ENCODE measurements at regions not wholly inside any gene's neighbourhood (a gene's known extent, or its start where the extent isn't known, plus 50 kb on each side); places are given as distances from the start of the nearest gene placed in this dataset.

GRCh38 chr18:39276764-39277163 is 1711.2 kb upstream of the CELF4 start:
- FAIRE-seq (no peak), DNase-seq (ENCODE audit: low read depth, low spot score) (no peak)
- Histone ChIP-seq H3K27me3 (ENCODE audit: control insufficient read depth in 2 of 2, insufficient read depth in 2 of 2, low read length in 2 of 2) (no peaks in the 10 kb centered on the region), H3K9me1 (replicated peaks; ENCODE audit: control insufficient read depth, extremely low read depth, insufficient read depth, low read length) (no peaks in the 10 kb centered on the region), H4K20me1 (replicated peaks; ENCODE audit: control insufficient read depth, extremely low read depth, insufficient read depth, low read length) (no peaks in the 10 kb centered on the region), H3K4me3 (replicated peaks in 1 of 3; ENCODE audit: insufficient read depth in 1 of 3, low read depth in 1 of 3, low read length in 3 of 3) (no peak overlapping the region), H3K9ac (replicated peaks; ENCODE audit: extremely low read depth, insufficient read depth, low read length) (no peak overlapping the region), H3K4me1 (ENCODE audit: control insufficient read depth, extremely low read depth, insufficient read depth, low read length) (no peaks in the 10 kb centered on the region), H3K9me3 (replicated peaks; ENCODE audit: control insufficient read depth, insufficient read depth, low read length) (no peaks in the 10 kb centered on the region), H3K4me2 (ENCODE audit: insufficient read depth, low read length) (no peak overlapping the region), H3K36me3 (ENCODE audit: control insufficient read depth in 2 of 2, extremely low read depth in 1 of 2, insufficient read depth in 2 of 2, low read length in 2 of 2) (no peaks in the 10 kb centered on the region), H3K27ac (ENCODE audit: insufficient read depth, low read depth, low read length) (no peak overlapping the region), H2AFZ (ENCODE audit: low read depth, low read length) (no peak overlapping the region), H3K79me2 (ENCODE audit: control insufficient read depth, insufficient read depth, low read length) (no peaks in the 10 kb centered on the region)
- ChIA-PET CTCF (no interaction called here), POLR2A (no interaction called here)
- intact Hi-C loops (cut with micrococcal nuclease) (no loop called here), dilution Hi-C loops (cut with MboI; ENCODE audit: extremely low pct_ligation_motif_present, low sequenced_read_pairs) (no loop called here)
- BruUV-seq (replicated peaks) = no TSS peak
- no peak for TF ChIP-seq POLR2A (IDR thresholded peaks at IDR 0.05; ENCODE audit: low read depth, low read length)
- TF ChIP-seq JUN (IDR thresholded peaks at IDR 0.05; ENCODE audit: borderline replicate concordance, insufficient read depth, insufficient read length, low read depth) = no peak
- TF ChIP-seq POLR2AphosphoS5 (IDR thresholded peaks at IDR 0.05; ENCODE audit: insufficient read depth, low read depth, low read length) = no peak
- TF ChIP-seq EZH2 (IDR thresholded peaks at IDR 0.05; ENCODE audit: borderline replicate concordance, low read depth, low read length, severe bottlenecking) = no peak
- no peak for TF ChIP-seq MYC (IDR thresholded peaks at IDR 0.05; ENCODE audit: low read depth, low read length)

DNA sequence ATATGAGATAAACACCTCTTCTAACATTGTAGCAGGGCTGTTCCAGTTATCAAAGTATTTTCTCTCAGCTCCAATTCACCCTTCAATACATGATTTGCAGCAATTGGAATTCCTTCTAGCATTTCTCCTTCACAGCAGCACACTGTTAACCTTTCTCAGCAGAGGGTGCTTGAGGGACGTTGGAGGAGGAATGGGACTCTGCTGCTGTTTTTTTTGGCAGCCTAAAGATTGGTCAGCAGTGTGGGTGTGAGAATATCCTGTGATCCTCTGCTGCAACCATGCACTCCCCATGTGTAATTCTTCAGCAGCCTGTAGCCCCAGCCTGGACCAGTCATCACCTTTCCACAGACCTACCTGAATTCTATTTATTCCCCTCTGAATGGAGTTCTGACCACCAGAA is 1708.9 kb upstream of the CELF4 start:
- no TSS peak for BruUV-seq (replicated peaks)

More for the DNA sequence above, 1708.9 kb upstream of the CELF4 start:
- Histone ChIP-seq H3K27ac (ENCODE audit: insufficient read depth, low read depth, low read length) (no peak overlapping the region), H3K79me2 (ENCODE audit: control insufficient read depth, insufficient read depth, low read length) (no peaks in the 10 kb centered on the region), H3K36me3 (ENCODE audit: control insufficient read depth in 2 of 2, extremely low read depth in 1 of 2, insufficient read depth in 2 of 2, low read length in 2 of 2) (no peaks in the 10 kb centered on the region), H3K9me1 (replicated peaks; ENCODE audit: control insufficient read depth, extremely low read depth, insufficient read depth, low read length) (no peaks in the 10 kb centered on the region), H2AFZ (ENCODE audit: low read depth, low read length) (no peak overlapping the region), H3K9ac (replicated peaks; ENCODE audit: extremely low read depth, insufficient read depth, low read length) (no peak overlapping the region), H3K4me1 (ENCODE audit: control insufficient read depth, extremely low read depth, insufficient read depth, low read length) (no peaks in the 10 kb centered on the region), H3K9me3 (replicated peaks; ENCODE audit: control insufficient read depth, insufficient read depth, low read length) (no peaks in the 10 kb centered on the region), H3K4me2 (ENCODE audit: insufficient read depth, low read length) (no peak overlapping the region), H4K20me1 (replicated peaks; ENCODE audit: control insufficient read depth, extremely low read depth, insufficient read depth, low read length) (no peaks in the 10 kb centered on the region), H3K4me3 (replicated peaks in 1 of 3; ENCODE audit: insufficient read depth in 1 of 3, low read depth in 1 of 3, low read length in 3 of 3) (no peak overlapping the region), H3K27me3 (ENCODE audit: control insufficient read depth in 2 of 2, insufficient read depth in 2 of 2, low read length in 2 of 2) (no peaks in the 10 kb centered on the region)
- intact Hi-C loops (cut with micrococcal nuclease) = no loop called here
- dilution Hi-C loops (cut with MboI; ENCODE audit: extremely low pct_ligation_motif_present, low sequenced_read_pairs) = no loop called here
- POLR2A ChIA-PET = no interaction called here
- CTCF ChIA-PET = no interaction called here
- no peak for TF ChIP-seq EZH2 (IDR thresholded peaks at IDR 0.05; ENCODE audit: borderline replicate concordance, low read depth, low read length, severe bottlenecking)
- TF ChIP-seq, protein P1, sequence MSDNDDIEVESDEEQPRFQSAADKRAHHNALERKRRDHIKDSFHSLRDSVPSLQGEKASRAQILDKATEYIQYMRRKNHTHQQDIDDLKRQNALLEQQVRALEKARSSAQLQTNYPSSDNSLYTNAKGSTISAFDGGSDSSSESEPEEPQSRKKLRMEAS (IDR thresholded peaks at IDR 0.05; ENCODE audit: insufficient read depth, insufficient read length) = no peak
- TF ChIP-seq FOS (IDR thresholded peaks at IDR 0.05; ENCODE audit: borderline replicate concordance, insufficient read depth, low read length) = no peak
- TF ChIP-seq POLR2AphosphoS5 (IDR thresholded peaks at IDR 0.05; ENCODE audit: insufficient read depth, low read depth, low read length) = no peak
- TF ChIP-seq, protein P2, sequence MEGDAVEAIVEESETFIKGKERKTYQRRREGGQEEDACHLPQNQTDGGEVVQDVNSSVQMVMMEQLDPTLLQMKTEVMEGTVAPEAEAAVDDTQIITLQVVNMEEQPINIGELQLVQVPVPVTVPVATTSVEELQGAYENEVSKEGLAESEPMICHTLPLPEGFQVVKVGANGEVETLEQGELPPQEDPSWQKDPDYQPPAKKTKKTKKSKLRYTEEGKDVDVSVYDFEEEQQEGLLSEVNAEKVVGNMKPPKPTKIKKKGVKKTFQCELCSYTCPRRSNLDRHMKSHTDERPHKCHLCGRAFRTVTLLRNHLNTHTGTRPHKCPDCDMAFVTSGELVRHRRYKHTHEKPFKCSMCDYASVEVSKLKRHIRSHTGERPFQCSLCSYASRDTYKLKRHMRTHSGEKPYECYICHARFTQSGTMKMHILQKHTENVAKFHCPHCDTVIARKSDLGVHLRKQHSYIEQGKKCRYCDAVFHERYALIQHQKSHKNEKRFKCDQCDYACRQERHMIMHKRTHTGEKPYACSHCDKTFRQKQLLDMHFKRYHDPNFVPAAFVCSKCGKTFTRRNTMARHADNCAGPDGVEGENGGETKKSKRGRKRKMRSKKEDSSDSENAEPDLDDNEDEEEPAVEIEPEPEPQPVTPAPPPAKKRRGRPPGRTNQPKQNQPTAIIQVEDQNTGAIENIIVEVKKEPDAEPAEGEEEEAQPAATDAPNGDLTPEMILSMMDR (IDR thresholded peaks at IDR 0.05; ENCODE audit: extremely low read depth in 1 of 2, insufficient read depth in 1 of 2, low read depth in 1 of 2, low read length in 2 of 2) = no peak
- TF ChIP-seq POLR2A (IDR thresholded peaks at IDR 0.05; ENCODE audit: low read depth, low read length) = no peak
- TF ChIP-seq JUN (IDR thresholded peaks at IDR 0.05; ENCODE audit: borderline replicate concordance, insufficient read depth, insufficient read length, low read depth) = no peak
- no peak for TF ChIP-seq MYC (IDR thresholded peaks at IDR 0.05; ENCODE audit: low read depth, low read length)
- TF ChIP-seq GATA2 (IDR thresholded peaks at IDR 0.05; ENCODE audit: insufficient read depth, insufficient read length, low read depth, low read length) = no peak
- DNase-seq (ENCODE audit: low read depth, low spot score) = peak; percentile 9
- no peak for FAIRE-seq

Measured in endothelial cell of umbilical vein (primary cell).